NOMO-1 treated with dmso at 0.1 percent for 144 hours (cell line): ENCODE measurements at regions not wholly inside any gene's neighbourhood (a gene's known extent, or its start where the extent isn't known, plus 50 kb on each side); places are given as distances from the start of the nearest gene placed in this dataset.

ENCODE experiments used
- DNase-seq: peaks from one replicate; lab custom pipeline; 2025; ENCODE audit not compliant: unreplicated experiment; lab: John Stamatoyannopoulos, UW

DNA sequence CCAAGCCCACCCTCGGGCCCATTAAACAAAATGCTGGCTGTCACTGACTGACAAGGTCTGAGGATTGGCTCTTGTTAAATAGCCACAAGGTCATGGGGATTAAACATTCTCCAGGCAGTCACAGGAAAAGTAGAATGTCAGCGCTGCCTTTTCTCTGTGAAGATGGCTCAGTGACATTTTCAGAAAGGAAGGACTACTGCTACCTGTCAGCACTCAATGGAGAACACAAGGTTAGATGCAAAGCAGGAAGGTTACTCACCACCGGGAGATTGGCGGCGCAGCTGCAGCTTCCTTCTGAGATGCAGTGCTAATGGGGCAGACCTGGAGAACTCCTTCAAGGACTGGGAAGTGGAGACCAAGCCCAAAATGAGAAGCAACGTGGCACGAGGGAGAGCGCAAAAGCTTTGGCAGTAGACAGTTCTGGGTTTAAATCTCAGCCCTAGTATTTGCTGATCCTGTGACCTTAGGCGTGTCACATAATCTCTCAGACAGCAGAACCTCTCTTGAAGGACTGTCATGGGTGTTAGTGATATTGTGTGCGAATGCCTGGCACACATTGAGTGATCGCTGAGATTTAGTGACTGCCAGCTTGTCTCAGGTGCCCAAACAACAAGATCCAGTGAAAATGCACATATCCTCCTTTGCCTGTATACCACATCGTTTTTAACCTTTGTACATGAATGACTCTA, 213.1 kb upstream of the BOD1L1 start:
- DNase-seq: no peak

DNA sequence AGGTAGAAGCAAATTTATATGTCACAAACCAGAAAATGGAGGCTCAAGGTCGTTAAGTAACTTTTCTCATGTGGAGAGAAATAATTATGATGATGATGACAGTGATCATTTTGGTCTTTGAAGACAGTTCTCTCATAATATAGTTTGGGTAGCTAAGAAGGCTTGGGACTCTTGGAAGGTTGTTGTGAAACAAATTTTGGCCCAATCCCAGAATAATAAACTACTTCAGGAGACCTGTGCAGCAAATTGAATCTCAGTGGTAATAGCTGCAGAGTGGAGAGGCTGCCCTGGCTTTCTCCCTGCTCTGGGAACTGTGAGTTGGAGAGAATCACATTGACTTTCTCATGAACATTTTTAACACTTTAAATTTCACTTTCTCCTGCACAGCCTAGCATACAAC, 217.2 kb upstream of the BOD1L1 start:
- DNase-seq: no peak

- DNase-seq: no peak
Observed at GRCh38 chr4:13849778-13850177, 222.3 kb upstream of the BOD1L1 start.

DNA sequence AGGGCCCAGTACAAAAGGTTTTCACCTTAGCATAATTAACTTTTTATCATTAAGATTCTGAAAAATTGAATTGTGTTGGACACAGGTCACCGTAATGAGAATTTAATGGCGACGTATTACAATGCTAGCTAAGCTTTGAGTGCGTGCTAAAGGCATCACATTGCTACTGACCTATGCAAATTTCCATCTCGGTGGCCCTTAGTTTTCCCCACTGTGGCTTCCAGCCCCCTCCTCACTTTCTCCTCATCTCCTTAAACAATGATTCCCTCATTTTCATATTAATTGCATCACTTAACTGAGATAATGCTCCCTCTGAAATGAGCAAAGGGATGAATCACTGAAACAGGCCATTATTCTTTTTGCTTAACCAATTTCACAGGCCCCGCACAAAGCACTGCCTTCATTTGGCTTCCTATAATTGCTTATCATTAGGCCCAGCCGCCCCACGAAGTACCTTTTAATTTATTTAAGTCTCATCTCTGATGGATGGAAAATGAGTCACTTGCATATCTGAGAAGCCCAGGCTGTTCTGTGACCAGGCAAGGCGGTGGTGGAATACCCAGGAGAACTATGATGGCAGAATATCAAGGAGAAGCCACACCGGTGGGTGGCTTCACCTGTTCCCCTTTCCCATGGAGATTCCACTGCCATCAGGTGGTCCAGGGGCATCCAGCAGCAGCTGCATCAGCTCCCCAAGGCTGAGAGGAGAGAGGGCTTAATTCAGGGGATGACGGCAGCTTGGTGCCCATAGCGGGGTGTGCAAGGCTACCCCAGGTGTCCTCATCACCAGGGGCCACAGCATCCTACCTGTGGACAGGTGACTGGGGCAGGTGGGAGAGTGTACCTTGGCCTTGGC, 223.8 kb upstream of the BOD1L1 start:
- DNase-seq: no peak

DNA sequence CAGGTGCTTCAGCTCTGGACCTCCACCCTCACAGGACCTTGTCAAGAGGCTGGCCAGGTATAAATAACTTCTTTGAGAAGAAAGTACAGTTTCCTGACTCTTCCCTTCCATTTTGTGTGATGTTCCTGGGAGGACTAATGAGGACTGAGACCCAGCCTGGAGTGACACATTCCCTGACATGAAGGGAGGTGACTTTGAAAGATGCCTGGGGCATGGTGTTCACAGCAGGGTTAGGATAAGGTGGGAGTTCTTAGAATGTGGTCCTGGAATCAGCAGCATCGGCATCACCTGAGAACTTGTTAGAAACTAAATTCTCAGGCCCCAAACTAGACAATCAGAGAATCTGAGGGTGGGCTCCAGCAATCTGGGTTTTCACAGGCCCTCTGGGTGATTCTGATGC, 224.9 kb upstream of the BOD1L1 start:
- DNase-seq: no peak

DNA sequence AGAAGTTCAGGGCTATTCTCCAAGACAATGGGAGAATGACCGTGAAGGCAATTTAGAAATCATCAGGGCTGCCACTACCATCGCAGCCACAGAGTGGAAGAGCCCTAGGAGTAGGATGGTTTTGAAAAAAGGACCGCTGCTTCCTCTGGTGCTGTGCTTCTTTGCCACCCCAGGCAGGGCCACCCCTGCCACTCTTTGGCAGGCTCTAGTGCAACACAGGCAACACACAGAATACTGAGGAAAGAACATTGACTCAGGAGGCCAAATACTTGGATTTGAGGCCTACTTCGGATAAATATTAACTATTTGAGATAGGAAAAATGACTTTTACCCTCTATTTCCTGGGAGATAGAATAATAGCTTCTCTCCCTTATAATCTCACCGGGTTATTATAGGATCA, 228.9 kb upstream of the BOD1L1 start:
- DNase-seq: no peak

- DNase-seq: no peak
Observed at GRCh38 chr4:13857397-13857796, 229.9 kb upstream of the BOD1L1 start.

GRCh38 chr4:13857800-13858199, 230.3 kb upstream of the BOD1L1 start:
- no peak for DNase-seq

DNA sequence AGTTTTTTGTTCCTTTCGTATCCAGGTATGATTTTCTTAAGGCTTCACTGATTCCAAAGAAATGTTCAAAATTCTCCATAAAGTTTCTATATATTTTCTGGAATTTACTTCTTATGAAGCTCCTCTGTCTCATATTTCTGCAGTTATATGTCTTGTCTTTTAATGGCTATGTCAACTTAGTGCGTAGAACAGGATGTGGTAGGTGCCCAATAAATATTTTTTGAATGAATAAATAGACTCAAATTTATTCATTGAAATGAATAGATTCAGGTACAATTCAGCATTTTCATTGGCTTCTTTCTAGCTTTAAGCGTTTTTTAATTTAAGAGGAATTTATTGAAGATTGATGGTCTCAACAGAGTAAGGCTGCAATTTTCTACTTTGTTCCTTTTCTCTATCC, 231.9 kb upstream of the BOD1L1 start:
- no peak for DNase-seq

DNA sequence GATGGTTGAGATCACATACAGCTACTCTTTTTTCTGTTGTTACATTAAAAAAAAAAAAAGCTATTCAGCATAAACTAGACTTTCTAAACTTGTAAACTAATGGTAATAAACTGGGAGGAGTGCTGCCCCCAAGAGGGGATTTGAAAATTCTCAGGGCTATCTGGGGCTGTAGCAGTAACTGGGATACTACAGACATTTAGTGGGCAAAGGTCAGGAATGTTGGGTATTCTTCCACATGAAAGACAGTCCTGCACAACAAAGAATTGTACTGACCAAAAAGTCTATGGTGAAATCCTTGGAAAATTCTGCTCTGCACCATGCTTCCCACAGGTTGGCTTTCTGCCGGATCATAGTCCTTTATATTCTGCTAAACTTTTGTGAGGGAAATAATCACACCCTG, 232.6 kb upstream of the BOD1L1 start:
- DNase-seq: no peak

DNA sequence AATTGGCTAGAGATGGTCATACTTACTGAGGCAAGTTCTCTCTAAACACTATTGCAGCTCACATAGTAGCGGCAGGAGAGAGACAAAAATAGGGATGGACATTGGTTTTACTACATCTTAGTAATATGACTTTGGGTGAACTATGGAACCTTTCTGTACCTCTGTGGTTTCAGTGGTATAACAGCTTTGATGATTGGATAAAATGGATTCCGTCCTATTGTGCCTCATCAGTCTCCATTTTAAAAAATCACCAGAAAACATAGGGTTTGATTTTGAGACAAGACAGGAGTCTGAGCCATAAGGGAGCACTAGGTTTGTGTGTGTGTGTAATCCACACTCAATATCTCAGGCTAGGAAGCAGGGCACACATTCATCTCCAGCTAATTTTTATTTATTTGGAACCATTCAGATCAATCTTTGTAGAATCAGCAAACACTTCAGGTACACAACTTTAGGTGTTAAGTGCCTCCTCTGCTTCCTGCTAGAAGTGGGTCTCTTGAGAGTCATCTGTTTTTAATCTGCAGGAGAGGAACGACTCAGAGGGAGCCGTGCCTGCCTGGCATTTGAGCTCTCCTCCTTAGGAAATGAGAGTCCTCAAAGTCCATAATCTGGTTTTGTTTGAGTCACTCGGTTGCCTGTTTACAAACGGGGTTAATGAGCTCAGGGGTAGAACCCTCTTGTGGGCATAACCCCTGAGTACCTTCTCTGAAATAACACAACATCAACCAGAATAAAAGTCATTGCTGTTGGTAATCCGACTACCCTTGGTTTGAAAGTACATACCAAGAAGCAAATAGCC, 238.5 kb upstream of the BOD1L1 start:
- no peak for DNase-seq

DNA sequence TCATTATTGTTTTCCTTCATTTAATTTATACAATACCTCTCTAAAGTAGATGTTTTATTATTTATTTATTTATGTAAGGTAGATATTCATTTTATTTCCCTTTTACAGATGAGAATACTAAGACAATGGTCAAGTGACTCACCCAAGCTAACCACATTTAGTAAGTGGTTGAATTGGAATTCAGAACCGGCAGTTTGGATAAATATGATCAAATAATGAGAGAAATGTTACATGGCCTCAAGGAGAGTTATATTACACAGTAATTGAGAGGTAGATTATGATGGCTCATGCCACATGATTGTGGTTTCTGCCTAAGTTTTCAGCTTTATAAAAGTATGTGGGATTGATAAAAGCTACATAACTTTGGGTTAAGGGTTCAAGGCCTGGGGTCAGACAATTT, 239.4 kb upstream of the BOD1L1 start:
- no peak for DNase-seq

- no peak for DNase-seq
Observed at GRCh38 chr4:13872155-13872554, 244.6 kb upstream of the BOD1L1 start.

DNA sequence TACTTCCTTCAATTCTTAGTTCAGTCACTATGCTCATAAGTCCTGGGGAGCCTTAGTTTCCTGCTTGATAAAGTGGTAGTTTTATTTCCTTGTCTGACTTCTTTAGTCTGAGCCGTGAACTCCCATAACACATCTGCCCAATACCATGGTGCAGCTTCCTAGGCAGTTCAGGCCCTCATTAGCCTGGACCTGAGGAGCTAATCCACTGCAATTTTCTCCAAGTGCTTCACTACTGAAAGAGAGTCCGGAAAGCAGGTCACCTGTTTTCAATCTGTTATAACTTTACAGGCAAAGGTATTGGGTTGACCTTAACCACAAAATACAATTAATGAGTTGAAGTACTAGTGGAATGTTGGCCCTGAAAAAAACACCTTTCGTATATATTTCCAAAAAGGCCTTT, 245.4 kb upstream of the BOD1L1 start:
- DNase-seq: no peak

DNA sequence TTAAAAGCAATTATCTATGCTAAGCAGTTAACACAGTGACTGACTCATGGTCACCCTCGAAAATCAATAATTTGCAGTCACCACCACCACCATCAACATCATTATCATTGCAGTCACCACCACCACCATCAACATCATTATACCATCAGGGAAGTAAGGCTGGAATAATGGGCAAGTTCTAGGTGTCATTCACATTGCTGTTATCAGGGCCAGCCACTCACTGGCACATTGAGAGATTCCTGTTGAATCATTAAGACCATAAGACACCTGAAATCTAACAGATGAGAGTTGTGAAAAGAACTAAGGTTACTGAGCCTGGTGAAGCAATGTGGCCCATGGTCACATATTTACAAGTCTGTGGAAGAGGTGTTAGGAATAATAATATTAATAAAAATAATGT, 247.7 kb upstream of the BOD1L1 start:
- no peak for DNase-seq

- no peak for DNase-seq
Observed at GRCh38 chr4:13876131-13876530, 248.6 kb upstream of the BOD1L1 start.

GRCh38 chr4:13876940-13877339, 249.4 kb upstream of the BOD1L1 start:
- no peak for DNase-seq

- DNase-seq: no peak
Observed at GRCh38 chr4:13877626-13878025, 250.1 kb upstream of the BOD1L1 start.

GRCh38 chr4:13881892-13882291, 254.4 kb upstream of the BOD1L1 start:
- no peak for DNase-seq

DNA sequence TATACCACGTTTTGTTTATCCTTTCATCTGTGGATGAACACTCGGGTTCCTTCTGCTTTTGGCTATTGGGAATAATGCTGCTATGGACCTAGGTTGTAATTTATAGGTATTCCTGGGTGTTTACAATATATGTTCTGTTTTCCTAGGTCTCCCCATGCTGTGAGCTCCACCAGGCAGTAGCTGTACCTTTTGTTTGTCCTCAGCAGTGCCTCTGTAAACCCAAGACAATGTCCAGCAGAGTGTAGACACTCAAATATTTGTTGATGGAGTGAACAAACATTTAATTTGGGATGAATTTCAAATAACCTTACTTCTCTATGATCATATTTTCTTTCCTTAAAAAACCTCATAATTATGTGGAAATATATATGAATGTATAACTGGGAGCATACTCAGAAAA, 259.5 kb upstream of the BOD1L1 start:
- no peak for DNase-seq

- DNase-seq: no peak
Observed at GRCh38 chr4:13888112-13888511, 260.6 kb upstream of the BOD1L1 start.

GRCh38 chr4:13891544-13891939, 264.0 kb upstream of the BOD1L1 start:
- no peak for DNase-seq
